Right atrium auricular region (tissue), 2 donors: ENCODE measurements at regions not wholly inside any gene's neighbourhood (a gene's known extent, or its start where the extent isn't known, plus 50 kb on each side); places are given as distances from the start of the nearest gene placed in this dataset.
"Not testable (repeated sequence)": the region's sequence is repeated elsewhere in the genome, so short reads cannot be mapped to it uniquely, and the experiment has no call there.

Experiments used
- DNase-seq: peaks from one replicate; pipeline ENCODE4 v3.0.0-alpha.2; 2019; ENCODE audit warnings: low spot score
- H3K27ac ChIP-seq, 2 donors: fragments of 200-600 bp; sonication (generic); 1 replicate in 1 of 2; 2 replicates in 1 of 2; pipeline ENCODE4 v1.5.1; 2016 to 2019
- H3K27me3 ChIP-seq, 2 donors: fragments of 200-600 bp; sonication (generic); one replicate each; pipeline versions ENCODE4 v1.5.1 to v1.6.0; 2017 to 2019
- H3K36me3 ChIP-seq: fragments of 200-600 bp; sonication (generic); one replicate; pipeline ENCODE4 v1.5.1; 2016
- H3K4me1 ChIP-seq, 2 donors: fragments of 200-600 bp; sonication (generic); one replicate each; pipeline versions ENCODE4 v1.5.1 to v1.6.0; 2017 to 2019
- H3K4me3 ChIP-seq, 2 donors: fragments of 200-600 bp; sonication (generic); 1 replicate in 1 of 2; 2 replicates in 1 of 2; pipeline ENCODE4 v1.5.1; 2017 to 2019; ENCODE audit warnings: mild to moderate bottlenecking in 1 of 2, moderate library complexity in 1 of 2
- H3K9me3 ChIP-seq, 2 donors: fragments of 200-600 bp; sonication (generic); one replicate each; pipeline ENCODE4 v1.5.1; 2019
- TF ChIP-seq, protein P1 (sequence below), 2 donors: fragments of 200-600 bp; sonication (generic); IDR thresholded peaks; one replicate each; pipeline ENCODE4 v1.5.1; 2019; ENCODE audit warnings: antibody characterized with exemption in 2 of 2

- Histone ChIP-seq H3K36me3 (no peaks in the 10 kb centered on the region), H3K4me3 (no peak overlapping the region), H3K27me3 (no peaks in the 10 kb centered on the region), H3K27ac (no peak overlapping the region), H3K4me1 (no peaks in the 10 kb centered on the region), H3K9me3 (no peaks in the 10 kb centered on the region)
- TF ChIP-seq, protein P1, sequence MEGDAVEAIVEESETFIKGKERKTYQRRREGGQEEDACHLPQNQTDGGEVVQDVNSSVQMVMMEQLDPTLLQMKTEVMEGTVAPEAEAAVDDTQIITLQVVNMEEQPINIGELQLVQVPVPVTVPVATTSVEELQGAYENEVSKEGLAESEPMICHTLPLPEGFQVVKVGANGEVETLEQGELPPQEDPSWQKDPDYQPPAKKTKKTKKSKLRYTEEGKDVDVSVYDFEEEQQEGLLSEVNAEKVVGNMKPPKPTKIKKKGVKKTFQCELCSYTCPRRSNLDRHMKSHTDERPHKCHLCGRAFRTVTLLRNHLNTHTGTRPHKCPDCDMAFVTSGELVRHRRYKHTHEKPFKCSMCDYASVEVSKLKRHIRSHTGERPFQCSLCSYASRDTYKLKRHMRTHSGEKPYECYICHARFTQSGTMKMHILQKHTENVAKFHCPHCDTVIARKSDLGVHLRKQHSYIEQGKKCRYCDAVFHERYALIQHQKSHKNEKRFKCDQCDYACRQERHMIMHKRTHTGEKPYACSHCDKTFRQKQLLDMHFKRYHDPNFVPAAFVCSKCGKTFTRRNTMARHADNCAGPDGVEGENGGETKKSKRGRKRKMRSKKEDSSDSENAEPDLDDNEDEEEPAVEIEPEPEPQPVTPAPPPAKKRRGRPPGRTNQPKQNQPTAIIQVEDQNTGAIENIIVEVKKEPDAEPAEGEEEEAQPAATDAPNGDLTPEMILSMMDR (IDR thresholded peaks at IDR 0.05) = no peak
- no peak for DNase-seq
Observed at GRCh38 chr1:185393205-185393604, 76.2 kb upstream of the IVNS1ABP start.

DNA sequence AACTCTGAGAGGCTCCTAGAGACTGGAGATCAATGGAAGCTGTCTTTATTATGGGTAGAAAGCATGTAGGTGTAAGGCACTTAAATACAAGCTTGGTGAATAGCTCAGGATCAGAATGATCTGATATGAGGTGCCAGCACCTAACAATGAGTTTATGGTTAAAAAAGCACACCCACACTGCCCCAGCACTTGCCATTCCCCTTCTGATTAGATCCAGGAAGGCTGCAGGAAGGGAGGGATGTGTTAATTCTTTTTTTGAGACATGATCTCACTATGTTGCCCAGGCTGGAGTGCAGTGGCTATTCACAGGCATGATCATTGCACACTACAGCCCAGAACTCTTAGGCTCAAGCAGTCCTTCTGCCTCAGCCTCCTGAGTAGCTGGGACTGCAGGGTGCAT, 71.8 kb upstream of the IVNS1ABP start:
- TF ChIP-seq, protein P1 (IDR thresholded peaks at IDR 0.05) = no peak
- Histone ChIP-seq H3K9me3 (no peaks in the 10 kb centered on the region), H3K4me3 (no peak overlapping the region), H3K27me3 (no peaks in the 10 kb centered on the region), H3K4me1 (no peaks in the 10 kb centered on the region), H3K27ac (no peak overlapping the region), H3K36me3 (no peaks in the 10 kb centered on the region)
- DNase-seq = no peak

GRCh38 chr1:185388346-185388745, 71.3 kb upstream of the IVNS1ABP start:
- no peaks in the 10 kb centered on the region for H3K4me1 ChIP-seq
- DNase-seq = no peak
- H3K36me3 ChIP-seq = no peaks in the 10 kb centered on the region
- H3K27ac ChIP-seq = no peak overlapping the region
- no peaks in the 10 kb centered on the region for H3K9me3 ChIP-seq
- no peak overlapping the region for H3K4me3 ChIP-seq
- no peaks in the 10 kb centered on the region for H3K27me3 ChIP-seq
- TF ChIP-seq, protein P1 (IDR thresholded peaks at IDR 0.05) = no peak

DNA sequence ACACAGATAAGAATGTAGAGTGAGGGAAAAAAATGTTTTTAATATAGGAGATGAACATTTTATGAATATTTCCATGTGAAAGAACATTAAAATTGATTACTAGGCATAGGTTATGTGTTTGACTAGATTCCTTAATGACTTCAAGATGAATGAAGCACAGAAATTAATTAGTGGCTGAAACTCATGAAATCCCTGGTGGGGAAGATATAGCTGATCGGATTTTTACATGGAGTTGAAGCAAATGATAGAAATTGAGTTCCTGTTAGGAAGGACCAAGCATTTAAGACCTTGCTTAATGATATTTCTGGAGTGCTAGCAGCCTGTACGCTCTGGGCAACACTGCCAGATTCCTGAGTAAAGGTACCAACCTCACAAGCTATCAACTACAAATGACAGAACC, 68.9 kb upstream of the IVNS1ABP start:
- TF ChIP-seq, protein P1 (IDR thresholded peaks at IDR 0.05) = no peak
- no peaks in the 10 kb centered on the region for H3K4me1 ChIP-seq
- H3K27ac ChIP-seq = no peak overlapping the region
- no peaks in the 10 kb centered on the region for H3K27me3 ChIP-seq
- H3K4me3 ChIP-seq = no peak overlapping the region
- DNase-seq = no peak
- no peaks in the 10 kb centered on the region for H3K9me3 ChIP-seq
- no peaks in the 10 kb centered on the region for H3K36me3 ChIP-seq

- not testable (repeated sequence) for H3K36me3 ChIP-seq, DNase-seq, H3K9me3 ChIP-seq
Observed at GRCh38 chr1:185383805-185384204, 66.8 kb upstream of the IVNS1ABP start.

DNA sequence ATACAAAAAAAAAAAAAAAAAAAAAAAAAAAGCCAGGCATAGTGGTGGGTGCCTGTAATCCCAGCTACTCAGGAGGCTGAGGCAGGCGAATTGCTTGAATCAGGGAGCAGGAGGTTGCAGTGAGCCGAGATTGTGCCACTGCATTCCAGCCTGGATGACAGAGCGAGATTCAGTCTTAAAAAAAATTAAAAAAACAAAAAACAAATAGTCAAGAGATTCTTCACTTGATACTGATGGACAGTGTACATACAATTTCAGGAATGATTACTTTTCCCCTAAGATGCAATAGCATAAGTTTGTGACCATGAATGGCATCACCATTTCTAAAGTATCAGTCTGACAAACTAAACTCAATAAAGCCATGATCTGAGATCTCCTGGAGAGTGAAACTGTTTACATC, 60.8 kb upstream of the IVNS1ABP start:
- H3K27me3 ChIP-seq = no peaks in the 10 kb centered on the region
- no peak overlapping the region for H3K4me3 ChIP-seq
- no peaks in the 10 kb centered on the region for H3K9me3 ChIP-seq
- no peaks in the 10 kb centered on the region for H3K36me3 ChIP-seq
- no peaks in the 10 kb centered on the region for H3K4me1 ChIP-seq
- H3K27ac ChIP-seq = no peak overlapping the region
- DNase-seq = no peak
- TF ChIP-seq, protein P1 (IDR thresholded peaks at IDR 0.05) = no peak

More at GRCh38 chr1:185383805-185384204, 66.8 kb upstream of the IVNS1ABP start:
- not testable (repeated sequence) for H3K4me3 ChIP-seq, H3K4me1 ChIP-seq, H3K27ac ChIP-seq, H3K27me3 ChIP-seq
